ENCODE measurements at regions not wholly inside any gene's neighbourhood (a gene's known extent, or its start where the extent isn't known, plus 50 kb on each side); places are given as distances from the start of the nearest gene placed in this dataset.

- Histone ChIP-seq H4K91ac (ENCODE audit: low read depth, low read length, poor library complexity) (no peak overlapping the region), H3K18ac (ENCODE audit: low read length) (no peak overlapping the region)
These were observed 217.3 kb downstream of the TTLL7 start for GRCh38 chr1:83781667-83782066.

GRCh38 chr1:83779565-83779964, 219.4 kb downstream of the TTLL7 start:
- Histone ChIP-seq H3K4me2 (ENCODE audit: insufficient read depth, low read length, poor library complexity, severe bottlenecking) (no peak overlapping the region), H3K9me3 (replicated peaks in 1 of 2; ENCODE audit: control insufficient read depth in 2 of 2, insufficient read depth in 1 of 2, low read depth in 1 of 2, low read length in 2 of 2) (peaks cover 3 to 7% of the 10 kb centered on the region in 2 donors), H3K27ac (replicated peaks; ENCODE audit: low read length) (no peak overlapping the region), H3K14ac (ENCODE audit: low read length) (no peak overlapping the region), H2BK5ac (ENCODE audit: low read length) (no peak overlapping the region), H3K23ac (ENCODE audit: low read depth, low read length, poor library complexity) (no peak overlapping the region), H4K91ac (ENCODE audit: low read depth, low read length, poor library complexity) (no peak overlapping the region), H2BK120ac (ENCODE audit: low read depth, low read length) (no peak overlapping the region), H2AK5ac (ENCODE audit: low read depth, low read length) (no peak overlapping the region), H3K18ac (ENCODE audit: low read length) (no peak overlapping the region), H3K36me3 (replicated peaks in 1 of 2; ENCODE audit: control insufficient read depth in 2 of 2, insufficient read depth in 2 of 2, low read length in 2 of 2) (no peaks in the 10 kb centered on the region), H3K9ac (ENCODE audit: low read depth, low read length, poor library complexity) (no peak overlapping the region), H3K4me3 (ENCODE audit: low read length in 2 of 2) (no peak overlapping the region), H3K27me3 (ENCODE audit: control insufficient read depth in 3 of 3, insufficient read depth in 3 of 3, low read depth in 1 of 3, low read length in 3 of 3) (no peaks in the 10 kb centered on the region), H4K8ac (ENCODE audit: low read depth, low read length) (no peak overlapping the region), H2BK12ac (ENCODE audit: low read length) (no peak overlapping the region), H3K4ac (ENCODE audit: low read length) (no peak overlapping the region), H2AFZ (ENCODE audit: low read length) (peak overlapping the region; percentile 72), H3K79me1 (ENCODE audit: low read depth, low read length) (no peaks in the 10 kb centered on the region), H2BK15ac (ENCODE audit: low read length) (no peak overlapping the region), H3K4me1 (ENCODE audit: control insufficient read depth in 2 of 2, insufficient read depth in 1 of 2, low read depth in 1 of 2, low read length in 2 of 2) (peaks cover 8 to 32% of the 10 kb centered on the region in 2 donors)
- DNase-seq (ENCODE audit: low spot score) = no peak

More at GRCh38 chr1:83781667-83782066, 217.3 kb downstream of the TTLL7 start:
- Histone ChIP-seq H2BK12ac (ENCODE audit: low read length) (no peak overlapping the region), H3K4me2 (ENCODE audit: insufficient read depth, low read length, poor library complexity, severe bottlenecking) (no peak overlapping the region), H3K4me3 (ENCODE audit: low read length in 2 of 2) (no peak overlapping the region), H3K79me1 (ENCODE audit: low read depth, low read length) (no peaks in the 10 kb centered on the region), H2BK5ac (ENCODE audit: low read length) (no peak overlapping the region), H3K9ac (ENCODE audit: low read depth, low read length, poor library complexity) (no peak overlapping the region), H3K23ac (ENCODE audit: low read depth, low read length, poor library complexity) (no peak overlapping the region), H2BK120ac (ENCODE audit: low read depth, low read length) (no peak overlapping the region), H3K4me1 (ENCODE audit: control insufficient read depth in 2 of 2, insufficient read depth in 1 of 2, low read depth in 1 of 2, low read length in 2 of 2) (peaks cover 8 to 30% of the 10 kb centered on the region in 2 donors), H3K9me3 (replicated peaks in 1 of 2; ENCODE audit: control insufficient read depth in 2 of 2, insufficient read depth in 1 of 2, low read depth in 1 of 2, low read length in 2 of 2) (peaks cover 3 to 7% of the 10 kb centered on the region in 2 donors), H3K27me3 (ENCODE audit: control insufficient read depth in 3 of 3, insufficient read depth in 3 of 3, low read depth in 1 of 3, low read length in 3 of 3) (no peaks in the 10 kb centered on the region), H2BK15ac (ENCODE audit: low read length) (no peak overlapping the region), H3K36me3 (replicated peaks in 1 of 2; ENCODE audit: control insufficient read depth in 2 of 2, insufficient read depth in 2 of 2, low read length in 2 of 2) (no peaks in the 10 kb centered on the region), H4K8ac (ENCODE audit: low read depth, low read length) (no peak overlapping the region), H3K27ac (replicated peaks; ENCODE audit: low read length) (no peak overlapping the region), H2AFZ (ENCODE audit: low read length) (no peak overlapping the region), H3K14ac (ENCODE audit: low read length) (no peak overlapping the region), H2AK5ac (ENCODE audit: low read depth, low read length) (no peak overlapping the region), H3K4ac (ENCODE audit: low read length) (no peak overlapping the region)
- WGBS, 2 donors (ENCODE audit: extremely low coverage in 2 of 2, insufficient read length in 2 of 2, insufficient replicate concordance in 1 of 2) = no CpG with 5 or more reads among the region's 2 CpGs
- DNase-seq (ENCODE audit: low spot score) = no peak

GRCh38 chr1:83777758-83778101, 221.2 kb downstream of the TTLL7 start:
- H3K4me1 ChIP-seq (ENCODE audit: control insufficient read depth in 2 of 2, insufficient read depth in 1 of 2, low read depth in 1 of 2, low read length in 2 of 2) = peaks cover 8 to 32% of the 10 kb centered on the region in 2 donors
- no peak overlapping the region for H3K9ac ChIP-seq (ENCODE audit: low read depth, low read length, poor library complexity)
- no peaks in the 10 kb centered on the region for H3K79me1 ChIP-seq (ENCODE audit: low read depth, low read length)
- no peak overlapping the region for H4K8ac ChIP-seq (ENCODE audit: low read depth, low read length)
- H2AK5ac ChIP-seq (ENCODE audit: low read depth, low read length) = no peak overlapping the region
- no peak overlapping the region for H2BK15ac ChIP-seq (ENCODE audit: low read length)
- no peak overlapping the region for H3K4me2 ChIP-seq (ENCODE audit: insufficient read depth, low read length, poor library complexity, severe bottlenecking)
- peak overlapping the region; percentile 72 for H2AFZ ChIP-seq (ENCODE audit: low read length)
- no peak overlapping the region for H3K4me3 ChIP-seq (ENCODE audit: low read length in 2 of 2)
- no peak overlapping the region for H3K4ac ChIP-seq (ENCODE audit: low read length)
- no peak overlapping the region for H2BK120ac ChIP-seq (ENCODE audit: low read depth, low read length)
- no peak overlapping the region for H2BK12ac ChIP-seq (ENCODE audit: low read length)
- no peak overlapping the region for H3K14ac ChIP-seq (ENCODE audit: low read length)
- H3K36me3 ChIP-seq (replicated peaks in 1 of 2; ENCODE audit: control insufficient read depth in 2 of 2, insufficient read depth in 2 of 2, low read length in 2 of 2) = no peaks in the 10 kb centered on the region
- peak overlapping the region; percentile 55 for H3K27ac ChIP-seq (replicated peaks; ENCODE audit: low read length)
- no peaks in the 10 kb centered on the region for H3K9me3 ChIP-seq (replicated peaks in 1 of 2; ENCODE audit: control insufficient read depth in 2 of 2, insufficient read depth in 1 of 2, low read depth in 1 of 2, low read length in 2 of 2)
- H3K23ac ChIP-seq (ENCODE audit: low read depth, low read length, poor library complexity) = no peak overlapping the region
- no peaks in the 10 kb centered on the region for H3K27me3 ChIP-seq (ENCODE audit: control insufficient read depth in 3 of 3, insufficient read depth in 3 of 3, low read depth in 1 of 3, low read length in 3 of 3)
- no CpG with 5 or more reads among the region's 4 CpGs for WGBS, 2 donors (ENCODE audit: extremely low coverage in 2 of 2, insufficient read length in 2 of 2, insufficient replicate concordance in 1 of 2)
- no peak overlapping the region for H3K18ac ChIP-seq (ENCODE audit: low read length)
- H4K91ac ChIP-seq (ENCODE audit: low read depth, low read length, poor library complexity) = no peak overlapping the region
- H2BK5ac ChIP-seq (ENCODE audit: low read length) = no peak overlapping the region
- no peak for DNase-seq (ENCODE audit: low spot score)

- WGBS, 2 donors (ENCODE audit: extremely low coverage in 2 of 2, insufficient read length in 2 of 2, insufficient replicate concordance in 1 of 2) = no CpG with 5 or more reads among the region's 7 CpGs
- no peak overlapping the region for H3K9ac ChIP-seq (ENCODE audit: low read depth, low read length, poor library complexity)
- no peak overlapping the region for H3K4ac ChIP-seq (ENCODE audit: low read length)
- no peak for DNase-seq (ENCODE audit: low spot score)
- H3K4me3 ChIP-seq (ENCODE audit: low read length in 2 of 2) = no peak overlapping the region
- no peak overlapping the region for H3K14ac ChIP-seq (ENCODE audit: low read length)
- H4K91ac ChIP-seq (ENCODE audit: low read depth, low read length, poor library complexity) = no peak overlapping the region
- H3K36me3 ChIP-seq (replicated peaks in 1 of 2; ENCODE audit: control insufficient read depth in 2 of 2, insufficient read depth in 2 of 2, low read length in 2 of 2) = no peaks in the 10 kb centered on the region
- no peaks in the 10 kb centered on the region for H3K9me3 ChIP-seq (replicated peaks in 1 of 2; ENCODE audit: control insufficient read depth in 2 of 2, insufficient read depth in 1 of 2, low read depth in 1 of 2, low read length in 2 of 2)
- no peaks in the 10 kb centered on the region for H3K27me3 ChIP-seq (ENCODE audit: control insufficient read depth in 3 of 3, insufficient read depth in 3 of 3, low read depth in 1 of 3, low read length in 3 of 3)
- no peak overlapping the region for H3K23ac ChIP-seq (ENCODE audit: low read depth, low read length, poor library complexity)
- H3K4me2 ChIP-seq (ENCODE audit: insufficient read depth, low read length, poor library complexity, severe bottlenecking) = no peak overlapping the region
- H2AFZ ChIP-seq (ENCODE audit: low read length) = peak overlapping the region; percentile 72
- H2BK5ac ChIP-seq (ENCODE audit: low read length) = no peak overlapping the region
- no peak overlapping the region for H2BK120ac ChIP-seq (ENCODE audit: low read depth, low read length)
- peaks cover 8 to 32% of the 10 kb centered on the region in 2 donors for H3K4me1 ChIP-seq (ENCODE audit: control insufficient read depth in 2 of 2, insufficient read depth in 1 of 2, low read depth in 1 of 2, low read length in 2 of 2)
- H3K18ac ChIP-seq (ENCODE audit: low read length) = no peak overlapping the region
- H4K8ac ChIP-seq (ENCODE audit: low read depth, low read length) = no peak overlapping the region
- H3K27ac ChIP-seq (replicated peaks; ENCODE audit: low read length) = peak overlapping the region; percentile 55
- H2BK15ac ChIP-seq (ENCODE audit: low read length) = no peak overlapping the region
- no peaks in the 10 kb centered on the region for H3K79me1 ChIP-seq (ENCODE audit: low read depth, low read length)
- no peak overlapping the region for H2BK12ac ChIP-seq (ENCODE audit: low read length)
- no peak overlapping the region for H2AK5ac ChIP-seq (ENCODE audit: low read depth, low read length)
These were observed 221.8 kb downstream of the TTLL7 start for GRCh38 chr1:83776913-83777757.
